ENCODE measurements at regions not wholly inside any gene's neighbourhood (a gene's known extent, or its start where the extent isn't known, plus 50 kb on each side); places are given as distances from the start of the nearest gene placed in this dataset.

DNA sequence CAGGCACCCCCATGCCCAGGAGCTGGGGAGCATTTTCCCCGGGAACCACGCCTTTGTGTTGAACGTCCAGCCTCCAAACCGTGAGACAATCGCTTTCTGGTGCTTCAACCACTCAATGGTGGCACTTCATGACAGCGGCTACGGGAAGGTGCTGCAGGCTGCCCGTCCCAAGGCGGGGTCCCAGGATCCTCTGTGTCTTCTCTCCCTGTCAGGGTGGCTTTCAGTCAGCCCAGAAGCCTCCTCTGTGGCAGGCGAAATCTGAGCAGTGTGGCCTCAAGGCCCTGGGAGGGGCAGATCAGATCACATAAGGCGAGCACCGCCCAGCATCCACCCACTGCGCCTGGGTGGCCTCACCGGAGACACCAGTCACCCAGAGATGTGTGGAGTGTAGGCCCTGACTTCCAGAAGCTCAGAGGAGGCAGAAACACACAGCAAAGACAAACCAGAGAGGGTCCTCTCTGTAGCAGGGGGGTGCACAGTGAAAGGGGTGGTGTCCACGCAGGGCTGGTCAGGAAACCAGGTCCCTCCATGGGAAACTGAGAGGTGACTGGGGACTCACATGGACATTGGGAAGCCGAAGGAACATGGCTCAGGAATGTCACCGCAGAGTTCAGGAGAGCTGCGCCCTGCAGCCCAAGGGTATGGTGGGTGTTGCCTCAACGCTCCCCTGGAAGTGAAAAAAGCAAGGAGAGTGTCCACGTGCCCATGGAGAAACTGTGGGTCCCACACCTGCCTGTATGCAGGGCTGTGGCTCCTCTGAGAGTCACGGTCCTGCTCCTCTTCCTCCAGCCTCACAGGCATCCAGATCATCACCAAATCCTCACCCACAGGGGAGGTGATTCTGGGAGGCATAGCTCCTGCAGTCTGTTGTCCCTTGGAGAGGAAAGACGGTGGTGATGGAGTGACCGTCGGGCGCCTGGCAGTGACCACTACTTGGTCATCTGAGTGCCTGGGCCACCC, 1420.7 kb downstream of the TBC1D22A start:
- Histone ChIP-seq H3K9me3 (ENCODE audit: control insufficient read depth, insufficient read depth, low read depth, low read length) (no peaks in the 10 kb centered on the region), H3K27ac (ENCODE audit: low read length) (no peak overlapping the region), H3K36me3 (ENCODE audit: control insufficient read depth, insufficient read depth, low read length) (no peaks in the 10 kb centered on the region), H3K4me1 (ENCODE audit: control insufficient read depth, insufficient read depth, low read length) (no peaks in the 10 kb centered on the region), H3K4me3 (ENCODE audit: low read depth in 2 of 2, low read length in 2 of 2) (no peak overlapping the region), H3K27me3 (ENCODE audit: control insufficient read depth, insufficient read depth, low read length) (no peaks in the 10 kb centered on the region)
- in situ Hi-C loops (cut with HindIII; ENCODE audit: low pct_unique_long_range_greater_than_20kb, low sequenced_read_pairs) (no loop called here), intact Hi-C loops (cut with micrococcal nuclease; ENCODE audit: unreplicated experiment) (no loop called here)
- DNase-seq (ENCODE audit: low read depth, low spot score) = no peak
- TF ChIP-seq SIN3A (IDR thresholded peaks at IDR 0.05; ENCODE audit: borderline replicate concordance, insufficient read depth, low read depth, low read length) = no peak
- no peak for TF ChIP-seq POLR2AphosphoS5 (IDR thresholded peaks at IDR 0.05; ENCODE audit: low read depth, low read length)
- TF ChIP-seq TCF7L2 (IDR thresholded peaks at IDR 0.05; ENCODE audit: low read depth, low read length) = no peak
- TF ChIP-seq, protein P1, sequence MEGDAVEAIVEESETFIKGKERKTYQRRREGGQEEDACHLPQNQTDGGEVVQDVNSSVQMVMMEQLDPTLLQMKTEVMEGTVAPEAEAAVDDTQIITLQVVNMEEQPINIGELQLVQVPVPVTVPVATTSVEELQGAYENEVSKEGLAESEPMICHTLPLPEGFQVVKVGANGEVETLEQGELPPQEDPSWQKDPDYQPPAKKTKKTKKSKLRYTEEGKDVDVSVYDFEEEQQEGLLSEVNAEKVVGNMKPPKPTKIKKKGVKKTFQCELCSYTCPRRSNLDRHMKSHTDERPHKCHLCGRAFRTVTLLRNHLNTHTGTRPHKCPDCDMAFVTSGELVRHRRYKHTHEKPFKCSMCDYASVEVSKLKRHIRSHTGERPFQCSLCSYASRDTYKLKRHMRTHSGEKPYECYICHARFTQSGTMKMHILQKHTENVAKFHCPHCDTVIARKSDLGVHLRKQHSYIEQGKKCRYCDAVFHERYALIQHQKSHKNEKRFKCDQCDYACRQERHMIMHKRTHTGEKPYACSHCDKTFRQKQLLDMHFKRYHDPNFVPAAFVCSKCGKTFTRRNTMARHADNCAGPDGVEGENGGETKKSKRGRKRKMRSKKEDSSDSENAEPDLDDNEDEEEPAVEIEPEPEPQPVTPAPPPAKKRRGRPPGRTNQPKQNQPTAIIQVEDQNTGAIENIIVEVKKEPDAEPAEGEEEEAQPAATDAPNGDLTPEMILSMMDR (IDR thresholded peaks at IDR 0.05) = no peak
- TF ChIP-seq, protein P2, sequence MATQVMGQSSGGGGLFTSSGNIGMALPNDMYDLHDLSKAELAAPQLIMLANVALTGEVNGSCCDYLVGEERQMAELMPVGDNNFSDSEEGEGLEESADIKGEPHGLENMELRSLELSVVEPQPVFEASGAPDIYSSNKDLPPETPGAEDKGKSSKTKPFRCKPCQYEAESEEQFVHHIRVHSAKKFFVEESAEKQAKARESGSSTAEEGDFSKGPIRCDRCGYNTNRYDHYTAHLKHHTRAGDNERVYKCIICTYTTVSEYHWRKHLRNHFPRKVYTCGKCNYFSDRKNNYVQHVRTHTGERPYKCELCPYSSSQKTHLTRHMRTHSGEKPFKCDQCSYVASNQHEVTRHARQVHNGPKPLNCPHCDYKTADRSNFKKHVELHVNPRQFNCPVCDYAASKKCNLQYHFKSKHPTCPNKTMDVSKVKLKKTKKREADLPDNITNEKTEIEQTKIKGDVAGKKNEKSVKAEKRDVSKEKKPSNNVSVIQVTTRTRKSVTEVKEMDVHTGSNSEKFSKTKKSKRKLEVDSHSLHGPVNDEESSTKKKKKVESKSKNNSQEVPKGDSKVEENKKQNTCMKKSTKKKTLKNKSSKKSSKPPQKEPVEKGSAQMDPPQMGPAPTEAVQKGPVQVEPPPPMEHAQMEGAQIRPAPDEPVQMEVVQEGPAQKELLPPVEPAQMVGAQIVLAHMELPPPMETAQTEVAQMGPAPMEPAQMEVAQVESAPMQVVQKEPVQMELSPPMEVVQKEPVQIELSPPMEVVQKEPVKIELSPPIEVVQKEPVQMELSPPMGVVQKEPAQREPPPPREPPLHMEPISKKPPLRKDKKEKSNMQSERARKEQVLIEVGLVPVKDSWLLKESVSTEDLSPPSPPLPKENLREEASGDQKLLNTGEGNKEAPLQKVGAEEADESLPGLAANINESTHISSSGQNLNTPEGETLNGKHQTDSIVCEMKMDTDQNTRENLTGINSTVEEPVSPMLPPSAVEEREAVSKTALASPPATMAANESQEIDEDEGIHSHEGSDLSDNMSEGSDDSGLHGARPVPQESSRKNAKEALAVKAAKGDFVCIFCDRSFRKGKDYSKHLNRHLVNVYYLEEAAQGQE (IDR thresholded peaks at IDR 0.05; ENCODE audit: insufficient read depth in 1 of 2, low read depth in 2 of 2, low read length in 1 of 2) = no peak
- BruUV-seq (replicated peaks) = no TSS peak
- ChIA-PET POLR2A (no interaction called here), CTCF (no interaction called here)
- no peak for ATAC-seq

DNA sequence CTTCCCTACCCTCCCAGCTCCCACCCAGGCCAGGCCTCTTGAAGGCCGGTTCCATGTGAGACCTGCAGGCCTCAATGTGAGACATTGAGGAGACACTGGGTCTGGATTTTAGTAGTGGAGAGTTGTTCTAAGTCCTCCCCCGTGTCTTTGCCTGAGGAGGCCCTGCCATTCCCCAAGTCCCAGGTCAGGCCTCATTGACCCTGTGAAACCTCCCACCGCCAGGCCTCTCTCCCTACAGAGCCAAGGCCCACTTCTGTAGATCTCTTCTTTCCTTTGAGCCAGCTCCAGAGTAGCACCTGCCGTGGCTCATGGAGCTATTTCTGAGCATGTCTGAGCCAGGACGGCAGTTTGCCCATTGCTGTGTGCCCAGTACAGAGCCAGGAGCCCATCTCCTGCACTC, 1419.6 kb downstream of the TBC1D22A start:
- ChIA-PET POLR2A (no interaction called here), CTCF (no interaction called here)
- no peak for ATAC-seq
- in situ Hi-C loops (cut with HindIII; ENCODE audit: low pct_unique_long_range_greater_than_20kb, low sequenced_read_pairs) = no loop called here
- Histone ChIP-seq H3K27me3 (ENCODE audit: control insufficient read depth, insufficient read depth, low read length) (no peaks in the 10 kb centered on the region), H3K27ac (ENCODE audit: low read length) (no peak overlapping the region), H3K4me3 (ENCODE audit: low read depth in 2 of 2, low read length in 2 of 2) (no peak overlapping the region), H3K36me3 (ENCODE audit: control insufficient read depth, insufficient read depth, low read length) (no peaks in the 10 kb centered on the region), H3K4me1 (ENCODE audit: control insufficient read depth, insufficient read depth, low read length) (no peaks in the 10 kb centered on the region), H3K9me3 (ENCODE audit: control insufficient read depth, insufficient read depth, low read depth, low read length) (no peaks in the 10 kb centered on the region)
- no peak for DNase-seq (ENCODE audit: low read depth, low spot score)
- TF ChIP-seq TCF7L2 (IDR thresholded peaks at IDR 0.05; ENCODE audit: low read depth, low read length) (no peak), POLR2AphosphoS5 (IDR thresholded peaks at IDR 0.05; ENCODE audit: low read depth, low read length) (no peak), SIN3A (IDR thresholded peaks at IDR 0.05; ENCODE audit: borderline replicate concordance, insufficient read depth, low read depth, low read length) (no peak)
- TF ChIP-seq, protein P1 (IDR thresholded peaks at IDR 0.05) = no peak
- TF ChIP-seq, protein P2 (IDR thresholded peaks at IDR 0.05; ENCODE audit: insufficient read depth in 1 of 2, low read depth in 2 of 2, low read length in 1 of 2) = no peak
- BruUV-seq (replicated peaks) = no TSS peak
- intact Hi-C loops (cut with micrococcal nuclease; ENCODE audit: unreplicated experiment) = no loop called here

All from Panc1 (cell line).